HepG2 (cell line): ENCODE measurements at regions not wholly inside any gene's neighbourhood (a gene's known extent, or its start where the extent isn't known, plus 50 kb on each side); places are given as distances from the start of the nearest gene placed in this dataset.

ENCODE experiments used
- ATAC-seq: fragments of 200-7000 bp; cut with Tn5 transposase; 3 replicates; pipeline ENCODE4 v1.9.1; 2020; ENCODE audit warnings: mild to moderate bottlenecking, moderate library complexity
- BruUV-seq: library from RNA; stranded (reverse); fragments of 400-500 nt; replicated peaks from 2 replicates; lab custom pipeline; 2021; lab: Mats Ljungman, UMichigan
- CTCF ChIA-PET: fragments of 300-600 bp; formaldehyde crosslinking; extraction: SDS; loops from one replicate; lab custom pipeline; 2021; ENCODE audit warnings: low total read pairs, inconsistent platforms, low intra/inter-chr PET ratio; lab: Yijun Ruan, JAX
- POLR2A ChIA-PET: fragments of 350-600 bp; sonication (Branson Sonifier 250); formaldehyde crosslinking; loops from one replicate; lab custom pipeline; 2020; ENCODE audit warnings: antibody characterized with exemption, inconsistent platforms; lab: Yijun Ruan, JAX
- DNase-seq: peaks from one replicate; pipeline ENCODE4 v3.0.0-alpha.2; 2015; ENCODE audit warnings: low spot score
- FAIRE-seq: peaks from 3 replicates; lab custom pipeline; 2011; peaks lifted over from hg19 to GRCh38; lab: Jason Lieb, UNC
- H2AFZ ChIP-seq: one replicate; pipeline ENCODE4 v1.6.1; 2011; ENCODE audit warnings: low read length, inconsistent platforms
- H3K27ac ChIP-seq: fragments of 300-600 bp; 3 replicates; pipeline ENCODE4 v1.8.0; 2011; ENCODE audit warnings: mixed run types, mild to moderate bottlenecking, mixed read lengths, low read length, inconsistent platforms; ENCODE audit not compliant: insufficient read depth; ENCODE audit errors: extremely low read length
- H3K27me3 ChIP-seq, 2 experiments: fragments of 200-600 bp in 1 of 2; 2 replicates in 1 of 2; 3 replicates in 1 of 2; pipeline versions ENCODE4 v1.6.0 to v1.8.0; 2011; ENCODE audit warnings: low read length in 2 of 2, mild to moderate bottlenecking in 2 of 2, moderate library complexity in 2 of 2, inconsistent platforms in 1 of 2; ENCODE audit not compliant: insufficient read depth in 2 of 2, control insufficient read depth in 1 of 2
- H3K36me3 ChIP-seq, 2 experiments: fragments of 200-600 bp in 1 of 2; replicated peaks in 1 of 2; 2 replicates in 1 of 2; 3 replicates in 1 of 2; pipeline versions ENCODE4 v1.5.1 to v1.8.0; 2011; ENCODE audit warnings: low read length in 2 of 2, inconsistent platforms in 1 of 2; ENCODE audit not compliant: insufficient read depth in 2 of 2, control insufficient read depth in 1 of 2
- H3K4me1 ChIP-seq: 2 replicates; pipeline ENCODE4 v1.5.1; 2012; ENCODE audit warnings: low read length, inconsistent platforms; ENCODE audit not compliant: insufficient read depth
- H3K4me2 ChIP-seq: 2 replicates; pipeline ENCODE4 v1.6.0; 2011; ENCODE audit warnings: low read depth, low read length, inconsistent platforms
- H3K4me3 ChIP-seq, 3 experiments: fragments of 200-600 bp in 1 of 3; sonication (generic), shearing (Covaris generic) in 1 of 3; replicated peaks in 1 of 3; 2 replicates each; pipeline ENCODE4 v1.5.1; 2011 to 2016; ENCODE audit warnings: low read length in 3 of 3, inconsistent platforms in 2 of 3, low read depth in 2 of 3, mild to moderate bottlenecking in 2 of 3, control low read depth in 1 of 3, mixed read lengths in 1 of 3; ENCODE audit not compliant: insufficient read depth in 1 of 3
- H3K79me2 ChIP-seq: one replicate; pipeline ENCODE4 v1.6.1; 2011; ENCODE audit warnings: low read length, inconsistent platforms; ENCODE audit not compliant: insufficient read depth
- H3K9ac ChIP-seq: 2 replicates; pipeline ENCODE4 v1.6.0; 2011; ENCODE audit warnings: mild to moderate bottlenecking, low read depth, low read length, inconsistent platforms; ENCODE audit not compliant: insufficient read depth
- H3K9me3 ChIP-seq: 2 replicates; pipeline ENCODE4 v1.5.1; 2012; ENCODE audit warnings: mild to moderate bottlenecking, low read length
- H4K20me1 ChIP-seq: 2 replicates; pipeline ENCODE4 v1.6.0; 2011; ENCODE audit warnings: inconsistent platforms, mild to moderate bottlenecking, low read length, moderate library complexity; ENCODE audit not compliant: insufficient read depth
- ATF6 ChIP-seq: sonication (generic); formaldehyde crosslinking; conservative IDR thresholded peaks from 2 replicates; pipeline ENCODE4 v1.4.0; 2020; ENCODE audit warnings: missing genetic modification reagents
- BRF2 ChIP-seq: sonication (generic); formaldehyde crosslinking; IDR thresholded peaks from 2 replicates; pipeline ENCODE4 v1.8.1; 2022; ENCODE audit warnings: mild to moderate bottlenecking, missing genetic modification reagents
- FOXA1 ChIP-seq, 2 experiments: fragments of 450-650 bp in 1 of 2; sonication (generic) in 1 of 2; formaldehyde crosslinking in 1 of 2; IDR thresholded peaks; 2 replicates each; pipeline versions ENCODE4 v1.4.0 to v1.6.1; 2016 to 2020; ENCODE audit warnings: missing genetic modification reagents in 1 of 2
- IKZF1 ChIP-seq: fragments of 450-650 bp; IDR thresholded peaks from 2 replicates; pipeline ENCODE4 v1.7.1; 2016
- JUND ChIP-seq: sonication (generic); formaldehyde crosslinking; IDR thresholded peaks from 2 replicates; pipeline ENCODE4 v1.8.0; 2022; ENCODE audit warnings: mild to moderate bottlenecking, missing genetic modification reagents
- MTA1 ChIP-seq: sonication (generic); formaldehyde crosslinking; IDR thresholded peaks from 2 replicates; pipeline ENCODE4 v1.4.0; 2020; ENCODE audit warnings: missing genetic modification reagents, mild to moderate bottlenecking, borderline replicate concordance
- NFIB ChIP-seq: sonication (generic); formaldehyde crosslinking; IDR thresholded peaks from 2 replicates; pipeline ENCODE4 v1.9.0; 2021; ENCODE audit warnings: missing genetic modification reagents, mild to moderate bottlenecking, borderline replicate concordance
- RBM22 ChIP-seq: fragments of 200-400 bp; formaldehyde crosslinking; optimal IDR thresholded peaks from 2 replicates; pipeline ENCODE3; 2017; ENCODE audit warnings: mild to moderate bottlenecking, low read length, moderate library complexity
- RELA ChIP-seq: sonication (generic); formaldehyde crosslinking; IDR thresholded peaks from 2 replicates; pipeline ENCODE4 v1.4.0; 2020; ENCODE audit warnings: missing genetic modification reagents
- ZIK1 ChIP-seq: sonication (generic); formaldehyde crosslinking; IDR thresholded peaks from 2 replicates; pipeline ENCODE4 v1.5.0; 2020; ENCODE audit warnings: mild to moderate bottlenecking, low read depth, missing genetic modification reagents, borderline replicate concordance
- ZNF333 ChIP-seq: sonication (generic); formaldehyde crosslinking; IDR thresholded peaks from 2 replicates; pipeline ENCODE4 v1.4.0; 2020; ENCODE audit warnings: mild to moderate bottlenecking, missing genetic modification reagents, borderline replicate concordance
- ZNF446 ChIP-seq: sonication (generic); formaldehyde crosslinking; IDR thresholded peaks from 2 replicates; pipeline ENCODE4 v1.5.0; 2020; ENCODE audit warnings: mild to moderate bottlenecking, missing genetic modification reagents
- ZNF839 ChIP-seq: sonication (generic); formaldehyde crosslinking; IDR thresholded peaks from 2 replicates; pipeline ENCODE4 v1.4.0; 2020; ENCODE audit warnings: missing genetic modification reagents, mild to moderate bottlenecking, borderline replicate concordance
- ZSCAN12 ChIP-seq: sonication (generic); formaldehyde crosslinking; IDR thresholded peaks from 2 replicates; pipeline ENCODE4 v1.9.0; 2021; ENCODE audit warnings: mild to moderate bottlenecking, missing genetic modification reagents
- whole genome bisulfite sequencing: methylation state at CpG from one replicate; pipeline ENCODE4 v1.1.6; 2017; ENCODE audit warnings: low lambda C conversion rate; 5-methylcytosine and 5-hydroxymethylcytosine counted together
- in situ Hi-C: cut with HindIII; loops from 2 replicates; pipeline ENCODE4 v1.10.0; 2017; ENCODE audit warnings: low pct_unique_long_range_greater_than_20kb; ENCODE audit not compliant: extremely low pct_ligation_motif_present
- intact Hi-C: fragments of 100-400 bp; cut with micrococcal nuclease; formaldehyde crosslinking; loops from one replicate; pipeline ENCODE4 v1.10.0; 2022; ENCODE audit not compliant: unreplicated experiment

- no peak overlapping the region for H3K9ac ChIP-seq
- no TSS peak for BruUV-seq
- POLR2A ChIA-PET, result no interaction called here
- no peak overlapping the region for H3K4me3 ChIP-seq
- no peak overlapping the region for H3K27ac ChIP-seq
- H3K9me3 ChIP-seq, result no peaks in the 10 kb centered on the region
- no peaks in the 10 kb centered on the region for H3K4me1 ChIP-seq
- H4K20me1 ChIP-seq, result no peaks in the 10 kb centered on the region
- no peak overlapping the region for H3K4me2 ChIP-seq
- TF ChIP-seq RELA (CRISPR knock-in tag) (no peak), ATF6 (CRISPR knock-in tag) (no peak)
- CTCF ChIA-PET, result no interaction called here
- no peak overlapping the region for H2AFZ ChIP-seq
- H3K79me2 ChIP-seq, result no peaks in the 10 kb centered on the region
- no peak for ATAC-seq
- H3K36me3 ChIP-seq, result no peaks in the 10 kb centered on the region
- no peak for FAIRE-seq
- no peak for DNase-seq
- in situ Hi-C loops (no loop called here), intact Hi-C loops (no loop called here)
- H3K27me3 ChIP-seq, result no peaks in the 10 kb centered on the region
These were observed 619.2 kb upstream of the SGCG start for GRCh38 chr13:22561581-22561980.

GRCh38 chr13:22562116-22562515 is 618.7 kb upstream of the SGCG start:
- H4K20me1 ChIP-seq, result no peaks in the 10 kb centered on the region
- no peak for ATAC-seq
- no peak overlapping the region for H3K27ac ChIP-seq
- no peaks in the 10 kb centered on the region for H3K27me3 ChIP-seq
- no TSS peak for BruUV-seq
- CTCF ChIA-PET, result no interaction called here
- no peak overlapping the region for H3K9ac ChIP-seq
- POLR2A ChIA-PET, result no interaction called here
- H3K9me3 ChIP-seq, result no peaks in the 10 kb centered on the region
- no peak overlapping the region for H2AFZ ChIP-seq
- TF ChIP-seq ZSCAN12, result no peak
- no peak for TF ChIP-seq MTA1 (CRISPR knock-in tag)
- TF ChIP-seq IKZF1, result no peak
- TF ChIP-seq FOXA1 (IDR thresholded peaks at IDR 0.05), result no peak
- no peak for TF ChIP-seq FOXA1 (CRISPR knock-in tag; IDR thresholded peaks at IDR 0.05)
- TF ChIP-seq BRF2, result no peak
- no peak for TF ChIP-seq ZNF446 (CRISPR knock-in tag)
- no peak for TF ChIP-seq NFIB (CRISPR knock-in tag)
- TF ChIP-seq ZNF839 (CRISPR knock-in tag), result no peak
- TF ChIP-seq JUND (CRISPR knock-in tag), result no peak
- no peak for TF ChIP-seq ZNF333 (CRISPR knock-in tag)
- no peak for TF ChIP-seq ZIK1
- no peak for TF ChIP-seq RBM22
- intact Hi-C loops, result no loop called here
- no peak for FAIRE-seq
- H3K4me3 ChIP-seq, result no peak overlapping the region
- 0% methylated on average over 1 of the region's 1 CpG for WGBS
- no peaks in the 10 kb centered on the region for H3K4me1 ChIP-seq
- DNase-seq, result no peak
- in situ Hi-C loops, result no loop called here
- no peak overlapping the region for H3K4me2 ChIP-seq
- H3K79me2 ChIP-seq, result no peaks in the 10 kb centered on the region
- no peaks in the 10 kb centered on the region for H3K36me3 ChIP-seq
